DOHH2 (cell line): ENCODE measurements at regions not wholly inside any gene's neighbourhood (a gene's known extent, or its start where the extent isn't known, plus 50 kb on each side); places are given as distances from the start of the nearest gene placed in this dataset.

ENCODE experiments used
- H3F3A ChIP-seq: fragments of 200-600 bp; sonication (generic), shearing (Covaris generic); 2 replicates; pipeline ENCODE4 v1.6.0; 2016; ENCODE audit warnings: antibody characterized with exemption, mild to moderate bottlenecking; ENCODE audit not compliant: control insufficient read depth, insufficient read depth
- H3K27ac ChIP-seq: fragments of 200-600 bp; sonication (generic); 2 replicates; pipeline ENCODE4 v1.5.1; 2014; ENCODE audit warnings: low read depth, mild to moderate bottlenecking, low read length, moderate library complexity
- H3K27me3 ChIP-seq: fragments of 200-600 bp; sonication (generic); 2 replicates; pipeline ENCODE4 v1.6.1; 2014; ENCODE audit warnings: mild to moderate bottlenecking, low read length, mixed read lengths; ENCODE audit not compliant: control insufficient read depth
- H3K36me3 ChIP-seq: fragments of 200-600 bp; sonication (generic); 2 replicates; pipeline ENCODE4 v1.6.1; 2014; ENCODE audit warnings: mild to moderate bottlenecking, low read length, moderate library complexity, mixed read lengths; ENCODE audit not compliant: control insufficient read depth
- H3K4me1 ChIP-seq: fragments of 200-600 bp; sonication (generic); 2 replicates; pipeline ENCODE4 v1.6.1; 2014; ENCODE audit warnings: mild to moderate bottlenecking, low read length, mixed read lengths; ENCODE audit not compliant: control insufficient read depth
- H3K4me2 ChIP-seq: fragments of 200-600 bp; sonication (generic); 2 replicates; pipeline ENCODE4 v1.6.0; 2014; ENCODE audit warnings: mild to moderate bottlenecking, low read length, moderate library complexity
- H3K4me3 ChIP-seq: fragments of 200-600 bp; sonication (generic); 2 replicates; pipeline ENCODE4 v1.5.1; 2014; ENCODE audit warnings: mild to moderate bottlenecking, low read length, mixed read lengths
- H3K79me2 ChIP-seq: fragments of 200-600 bp; sonication (generic); 2 replicates; pipeline ENCODE4 v1.6.1; 2014; ENCODE audit warnings: mild to moderate bottlenecking, low read length, mixed read lengths; ENCODE audit not compliant: control insufficient read depth
- H3K9me2 ChIP-seq: fragments of 200-600 bp; sonication (generic); replicated peaks from 2 replicates; pipeline ENCODE4 v1.6.1; 2014; ENCODE audit warnings: mild to moderate bottlenecking, low read length, mixed read lengths; ENCODE audit not compliant: control insufficient read depth
- H3K9me3 ChIP-seq: fragments of 200-600 bp; sonication (generic); 2 replicates; pipeline ENCODE4 v1.6.1; 2014; ENCODE audit warnings: antibody characterized with exemption, low read length, mixed read lengths; ENCODE audit not compliant: control insufficient read depth, insufficient read depth
- H4K20me1 ChIP-seq: fragments of 200-600 bp; sonication (generic); 2 replicates; pipeline ENCODE4 v1.6.0; 2014; ENCODE audit warnings: low read depth, mild to moderate bottlenecking, antibody characterized with exemption, low read length, moderate library complexity; ENCODE audit not compliant: control insufficient read depth, insufficient read depth
- CTCF ChIP-seq: fragments of 200-600 bp; sonication (generic); IDR thresholded peaks from one replicate; pipeline ENCODE4 v1.5.1; 2014; ENCODE audit warnings: antibody characterized with exemption, mild to moderate bottlenecking, low read depth, low read length; ENCODE audit not compliant: poor library complexity, severe bottlenecking
- EZH2phosphoT487 ChIP-seq: fragments of 200-600 bp; sonication (generic); IDR thresholded peaks from 2 replicates; pipeline ENCODE4 v1.6.1; 2017; ENCODE audit warnings: borderline replicate concordance, mild to moderate bottlenecking, antibody characterized with exemption, low read length, moderate library complexity, mixed read lengths

- H3F3A ChIP-seq: no peaks in the 10 kb centered on the region
- H3K4me3 ChIP-seq: no peak overlapping the region
- no peaks in the 10 kb centered on the region for H3K27me3 ChIP-seq
- H3K4me1 ChIP-seq: no peaks in the 10 kb centered on the region
- H3K27ac ChIP-seq: no peak overlapping the region
- H3K9me2 ChIP-seq: no peaks in the 10 kb centered on the region
- no peaks in the 10 kb centered on the region for H3K79me2 ChIP-seq
- no peak overlapping the region for H3K4me2 ChIP-seq
- no peaks in the 10 kb centered on the region for H4K20me1 ChIP-seq
- no peaks in the 10 kb centered on the region for H3K9me3 ChIP-seq
- TF ChIP-seq CTCF: no peak
- TF ChIP-seq EZH2phosphoT487: no peak
- H3K36me3 ChIP-seq: no peaks in the 10 kb centered on the region
Observed at GRCh38 chr12:46487567-46488131, 115.1 kb upstream of the SLC38A2 start.

- no peaks in the 10 kb centered on the region for H3K9me2 ChIP-seq
- H3K27me3 ChIP-seq: no peaks in the 10 kb centered on the region
- no peaks in the 10 kb centered on the region for H3F3A ChIP-seq
- TF ChIP-seq CTCF (no peak), EZH2phosphoT487 (no peak)
- H3K79me2 ChIP-seq: no peaks in the 10 kb centered on the region
- no peak overlapping the region for H3K4me2 ChIP-seq
- no peak overlapping the region for H3K27ac ChIP-seq
- no peaks in the 10 kb centered on the region for H3K36me3 ChIP-seq
- no peaks in the 10 kb centered on the region for H3K4me1 ChIP-seq
- no peak overlapping the region for H3K4me3 ChIP-seq
- H4K20me1 ChIP-seq: no peaks in the 10 kb centered on the region
- no peaks in the 10 kb centered on the region for H3K9me3 ChIP-seq
Observed at GRCh38 chr12:46486588-46486987, 114.0 kb upstream of the SLC38A2 start.

GRCh38 chr12:46485853-46486252 lies 113.3 kb upstream of the SLC38A2 start:
- no peaks in the 10 kb centered on the region for H3K27me3 ChIP-seq
- no peaks in the 10 kb centered on the region for H3K36me3 ChIP-seq
- TF ChIP-seq EZH2phosphoT487: no peak
- TF ChIP-seq CTCF: no peak
- H3K79me2 ChIP-seq: no peaks in the 10 kb centered on the region
- H3K4me2 ChIP-seq: no peak overlapping the region
- no peaks in the 10 kb centered on the region for H3K9me2 ChIP-seq
- no peaks in the 10 kb centered on the region for H3K9me3 ChIP-seq
- H4K20me1 ChIP-seq: no peaks in the 10 kb centered on the region
- H3K4me3 ChIP-seq: no peak overlapping the region
- H3K4me1 ChIP-seq: no peaks in the 10 kb centered on the region
- no peaks in the 10 kb centered on the region for H3F3A ChIP-seq
- no peak overlapping the region for H3K27ac ChIP-seq
